HG03571 (cell line): ENCODE measurements at regions not wholly inside any gene's neighbourhood (a gene's known extent, or its start where the extent isn't known, plus 50 kb on each side); places are given as distances from the start of the nearest gene placed in this dataset.
"Not testable (repeated sequence)": the region's sequence is repeated elsewhere in the genome, so short reads cannot be mapped to it uniquely, and the experiment has no call there.

ENCODE experiments used
- ATAC-seq: cut with Tn5 transposase; IDR thresholded peaks from one replicate; pipeline ENCODE4 v1.9.1; 2021; ENCODE audit not compliant: unreplicated experiment

GRCh38 chr5:42235837-42236236 lies 187.4 kb upstream of the GHR start:
- ATAC-seq: no peak

GRCh38 chr5:42241636-42242035 lies 181.6 kb upstream of the GHR start:
- no peak for ATAC-seq

- no peak for ATAC-seq
Observed at GRCh38 chr5:42242210-42242609, 181.0 kb upstream of the GHR start.

- no peak for ATAC-seq
Observed at GRCh38 chr5:42242881-42243485, 180.3 kb upstream of the GHR start.

- ATAC-seq: no peak
Observed at GRCh38 chr5:42252306-42252705, 170.9 kb upstream of the GHR start.

- ATAC-seq: not testable (repeated sequence)
Observed at GRCh38 chr5:42259914-42260313, 163.3 kb upstream of the GHR start.

- ATAC-seq: no peak
Observed at GRCh38 chr5:42267091-42267490, 156.1 kb upstream of the GHR start.

GRCh38 chr5:42268170-42268569 lies 155.1 kb upstream of the GHR start:
- ATAC-seq: not testable (repeated sequence)

GRCh38 chr5:42268630-42269029 lies 154.6 kb upstream of the GHR start:
- ATAC-seq: no peak

- no peak for ATAC-seq
Observed at GRCh38 chr5:42270771-42271170, 152.5 kb upstream of the GHR start.

GRCh38 chr5:42274913-42275312 lies 148.3 kb upstream of the GHR start:
- ATAC-seq: no peak

GRCh38 chr5:42277293-42277692 lies 145.9 kb upstream of the GHR start:
- no peak for ATAC-seq

- ATAC-seq: no peak
Observed at GRCh38 chr5:42284584-42284983, 138.7 kb upstream of the GHR start.

- no peak for ATAC-seq
Observed at GRCh38 chr5:42285230-42285629, 138.0 kb upstream of the GHR start.

- ATAC-seq: no peak
Observed at GRCh38 chr5:42300496-42300895, 122.7 kb upstream of the GHR start.

GRCh38 chr5:42301349-42301748 lies 121.9 kb upstream of the GHR start:
- no peak for ATAC-seq

GRCh38 chr5:42302186-42302585 lies 121.1 kb upstream of the GHR start:
- ATAC-seq: no peak

- ATAC-seq: no peak
Observed at GRCh38 chr5:42306287-42306686, 117.0 kb upstream of the GHR start.

GRCh38 chr5:42309865-42310264 lies 113.4 kb upstream of the GHR start:
- ATAC-seq: no peak

GRCh38 chr5:42315214-42315613 lies 108.0 kb upstream of the GHR start:
- no peak for ATAC-seq

GRCh38 chr5:42317575-42317974 lies 105.7 kb upstream of the GHR start:
- ATAC-seq: no peak

- ATAC-seq: not testable (repeated sequence)
Observed at GRCh38 chr5:42319546-42319945, 103.7 kb upstream of the GHR start.

- ATAC-seq: no peak
Observed at GRCh38 chr5:42321785-42322184, 101.5 kb upstream of the GHR start.

- no peak for ATAC-seq
Observed at GRCh38 chr5:42337143-42337542, 86.1 kb upstream of the GHR start.
